Kidney epithelial cell (primary cell): ENCODE measurements at regions not wholly inside any gene's neighbourhood (a gene's known extent, or its start where the extent isn't known, plus 50 kb on each side); places are given as distances from the start of the nearest gene placed in this dataset.

ENCODE experiments used
- DNase-seq: peaks from one replicate; pipeline ENCODE4 v3.0.0-alpha.2; 2010; ENCODE audit warnings: low read depth
- H3K27me3 ChIP-seq: 2 replicates; pipeline ENCODE4 v1.6.0; 2011; ENCODE audit warnings: low read length; ENCODE audit not compliant: control insufficient read depth, insufficient read depth
- H3K36me3 ChIP-seq: 2 replicates; pipeline ENCODE4 v1.5.1; 2011; ENCODE audit warnings: low read length; ENCODE audit not compliant: control insufficient read depth, insufficient read depth
- H3K4me3 ChIP-seq: 2 replicates; pipeline ENCODE4 v1.5.1; 2011; ENCODE audit warnings: low read depth, mild to moderate bottlenecking, control low read depth, low read length
- CTCF ChIP-seq: IDR thresholded peaks from 2 replicates; pipeline ENCODE4 v1.5.1; 2011; ENCODE audit warnings: mild to moderate bottlenecking, moderate library complexity, low read length, control low read depth, inconsistent platforms; ENCODE audit not compliant: insufficient read depth, poor library complexity, severe bottlenecking

DNA sequence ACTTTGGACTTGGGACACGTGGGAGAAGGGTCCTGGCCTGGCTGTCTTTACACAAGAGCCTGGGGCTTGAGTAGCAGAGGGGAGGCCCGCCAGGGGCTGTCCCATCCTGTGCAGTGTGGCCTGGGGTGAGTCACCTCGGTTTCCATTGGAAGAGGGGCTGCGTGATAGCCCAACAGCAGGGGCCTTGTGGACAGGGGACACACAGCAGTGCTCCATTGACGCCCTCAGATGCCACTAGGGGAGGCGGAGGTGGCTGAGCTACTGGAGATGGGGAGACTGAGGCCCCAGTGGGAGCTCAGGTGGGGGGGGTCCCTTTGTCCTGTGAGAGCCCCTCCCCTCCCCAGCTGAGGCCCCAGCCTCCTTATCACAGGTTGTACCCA, 50.0 kb upstream of the RNU6ATAC start:
- DNase-seq = no peak
- Histone ChIP-seq H3K27me3 (peaks cover 13% of the 10 kb centered on the region), H3K36me3 (no peaks in the 10 kb centered on the region), H3K4me3 (no peak overlapping the region)
- TF ChIP-seq CTCF = no peak

DNA sequence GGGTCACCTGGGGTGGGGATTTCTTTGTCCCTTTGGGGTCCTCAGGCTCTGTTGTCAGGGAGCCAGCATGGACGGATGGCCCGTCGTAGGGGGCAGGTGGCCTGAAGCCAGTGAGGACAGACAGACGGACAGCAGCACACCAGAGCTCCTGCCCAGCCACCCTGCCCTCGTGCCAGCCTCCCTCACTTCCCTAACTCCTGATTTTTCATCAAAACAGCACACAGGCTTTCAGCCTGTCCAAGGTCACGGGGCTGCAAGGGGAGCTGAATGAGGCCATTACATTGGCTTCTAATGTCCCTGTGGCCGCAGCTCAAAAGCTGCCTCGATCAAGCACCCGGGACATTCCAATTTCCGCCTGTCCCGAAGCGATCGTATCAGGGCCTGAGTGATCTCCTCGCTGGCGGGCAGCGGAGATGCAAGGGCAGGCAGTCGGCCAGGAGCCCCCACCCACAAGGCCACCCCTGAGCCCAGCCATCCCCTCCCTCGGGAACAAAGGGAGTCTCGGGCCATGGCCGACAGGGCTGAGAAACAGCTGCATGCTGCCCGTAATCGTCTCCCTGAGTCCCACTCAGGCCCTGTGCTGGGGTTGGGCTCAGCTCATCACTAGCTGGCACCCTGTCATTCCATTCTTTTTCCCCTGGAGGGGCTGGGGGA, 50.5 kb upstream of the RNU6ATAC start:
- DNase-seq = no peak
- Histone ChIP-seq H3K36me3 (no peaks in the 10 kb centered on the region), H3K27me3 (peaks cover 11% of the 10 kb centered on the region), H3K4me3 (no peak overlapping the region)
- no peak for TF ChIP-seq CTCF

DNA sequence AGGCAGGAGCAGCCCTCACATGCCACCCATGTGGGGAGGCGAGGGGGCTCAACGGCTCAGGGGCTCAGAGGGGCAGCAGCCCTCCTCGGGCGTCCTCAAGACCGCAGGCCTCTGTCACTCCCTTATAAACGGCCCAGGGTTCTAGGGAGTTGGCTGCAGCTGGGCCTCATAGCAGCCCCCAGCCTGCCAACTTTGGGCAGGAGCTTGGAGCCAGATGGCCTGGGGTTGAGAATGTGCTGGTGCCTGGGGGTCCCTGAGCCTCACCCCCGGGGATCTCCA, 51.0 kb upstream of the RNU6ATAC start:
- DNase-seq = no peak
- Histone ChIP-seq H3K4me3 (no peak overlapping the region), H3K27me3 (peaks cover 11% of the 10 kb centered on the region), H3K36me3 (no peaks in the 10 kb centered on the region)
- no peak for TF ChIP-seq CTCF

DNA sequence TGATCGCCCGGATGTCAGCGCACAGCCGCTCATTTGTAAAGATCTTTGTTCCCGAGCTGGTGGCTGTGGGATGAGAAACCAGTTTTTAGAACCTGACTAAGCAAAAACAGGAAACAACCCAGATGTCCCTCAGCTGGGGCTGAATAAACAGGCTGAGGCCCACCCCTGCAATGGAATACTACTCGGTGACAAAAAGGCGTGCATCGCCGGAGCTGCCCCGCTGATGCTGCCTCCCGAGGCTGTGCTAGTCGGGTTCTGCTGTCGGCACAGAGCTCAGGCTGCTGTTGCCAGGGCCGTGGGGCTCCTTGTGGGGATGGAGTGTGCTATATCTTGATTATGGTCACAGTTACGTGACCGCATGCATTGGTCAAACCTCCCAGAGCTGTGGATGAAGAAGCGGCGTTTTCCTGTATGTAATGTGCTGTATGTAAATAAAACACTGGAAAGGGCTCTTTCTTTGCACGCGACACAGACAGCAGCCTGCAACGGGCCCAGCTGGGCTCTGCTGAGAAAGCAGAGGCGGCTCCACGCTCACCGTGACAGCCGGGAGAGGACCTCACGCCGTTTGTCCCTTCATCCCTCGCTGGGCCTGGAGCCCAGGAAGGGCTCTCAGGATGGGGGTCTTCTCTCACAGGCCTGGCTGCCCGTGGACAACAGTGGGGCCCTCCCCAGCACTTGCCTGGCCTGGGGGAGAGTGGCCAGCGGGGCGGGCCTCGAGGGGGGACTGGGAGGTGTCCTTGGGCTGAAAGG, 51.5 kb upstream of the RNU6ATAC start:
- TF ChIP-seq CTCF = no peak
- no peak for DNase-seq
- Histone ChIP-seq H3K36me3 (no peaks in the 10 kb centered on the region), H3K4me3 (no peak overlapping the region), H3K27me3 (peaks cover 14% of the 10 kb centered on the region)

DNA sequence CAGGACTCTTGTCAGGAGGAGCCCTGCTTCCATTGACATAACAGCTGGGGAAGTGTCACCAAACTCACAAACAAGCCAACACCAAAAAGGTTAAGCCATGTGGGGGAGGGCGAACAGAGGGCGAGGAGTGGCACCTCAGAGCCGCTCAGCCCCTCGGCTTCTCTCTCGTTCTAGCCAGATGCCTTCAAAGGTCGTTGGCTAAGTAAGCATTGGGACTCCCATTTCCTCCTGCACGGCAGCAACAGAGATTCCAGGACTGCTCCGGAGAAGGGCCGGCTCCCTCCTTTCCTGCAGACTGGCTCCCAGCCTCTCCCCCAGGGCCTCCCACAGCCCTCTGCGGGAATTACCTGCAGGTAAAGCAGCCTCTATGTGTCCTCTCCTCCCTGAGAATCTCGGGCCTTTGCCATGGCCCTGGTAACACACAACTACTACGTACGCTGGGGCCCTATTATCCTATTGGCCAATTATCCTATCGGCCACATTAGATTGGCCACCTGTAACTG, 52.1 kb upstream of the RNU6ATAC start:
- DNase-seq = no peak
- TF ChIP-seq CTCF = no peak
- Histone ChIP-seq H3K27me3 (peaks cover 16% of the 10 kb centered on the region), H3K4me3 (no peak overlapping the region), H3K36me3 (no peaks in the 10 kb centered on the region)

GRCh38 chr9:134216961-134217360, 52.6 kb upstream of the RNU6ATAC start:
- Histone ChIP-seq H3K36me3 (no peaks in the 10 kb centered on the region), H3K4me3 (no peak overlapping the region), H3K27me3 (peaks cover 18% of the 10 kb centered on the region)
- TF ChIP-seq CTCF = no peak
- no peak for DNase-seq
